ENCODE measurements at regions not wholly inside any gene's neighbourhood (a gene's known extent, or its start where the extent isn't known, plus 50 kb on each side); places are given as distances from the start of the nearest gene placed in this dataset.
"Not testable (repeated sequence)": the region's sequence is repeated elsewhere in the genome, so short reads cannot be mapped to it uniquely, and the experiment has no call there.

DNA sequence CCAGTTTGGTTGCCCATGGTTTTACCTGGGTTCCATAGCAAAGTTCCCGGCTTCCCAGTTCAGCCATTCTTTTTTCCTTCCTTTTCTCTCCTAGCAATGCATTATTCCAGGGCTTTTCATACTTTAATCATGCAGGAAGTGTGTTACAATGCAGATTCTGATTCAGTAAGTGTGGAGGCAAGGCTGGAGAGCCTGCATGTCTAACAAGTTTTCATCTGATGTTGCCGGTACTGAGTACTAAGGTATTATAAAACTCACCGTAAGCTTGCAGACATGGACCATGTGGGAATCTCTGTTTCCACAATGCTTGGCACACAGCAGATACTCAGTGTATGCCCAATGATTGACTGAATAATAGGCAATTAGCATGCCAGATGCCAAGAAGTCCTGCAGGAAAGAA, 102.9 kb upstream of the SHB start:
- H3K4me1 ChIP-seq (ENCODE audit: insufficient read depth, low read length) = peaks cover 9% of the 10 kb centered on the region; the same call in 1 of the 2 replicates
- ChIA-PET POLR2A (ENCODE audit: unreplicated experiment) (interaction anchor here (1.0 kb wide), 1 partner anchor 53 kb away, joined by 7 read pairs; no protein-coding TSS in a partner anchor), CTCF (no interaction called here)
- peaks cover 26% of the 10 kb centered on the region for H3K9me3 ChIP-seq (ENCODE audit: low read length)
- no peaks in the 10 kb centered on the region for H3K27me3 ChIP-seq (ENCODE audit: low read length)
- no peaks in the 10 kb centered on the region for H3K9me2 ChIP-seq (replicated peaks; ENCODE audit: low read length)
- DNase-seq (no peak), ATAC-seq (no peak)
- H3F3A ChIP-seq (ENCODE audit: low read length, unreplicated experiment) = peaks cover 6% of the 10 kb centered on the region
- H3K27ac ChIP-seq (ENCODE audit: low read length) = peak overlapping the region; percentile 97
- TSS peak; percentile 56 for BruUV-seq (replicated peaks)
- peak overlapping the region; percentile 37; the same call in 1 of the 2 replicates for H3K9ac ChIP-seq (ENCODE audit: low read length)
- H3K4me3 ChIP-seq (ENCODE audit: low read length) = no peak overlapping the region; the same call in 1 of the 2 replicates
- no peaks in the 10 kb centered on the region for H4K20me1 ChIP-seq (ENCODE audit: low read length)
- H2AFZ ChIP-seq (ENCODE audit: low read length) = no peak overlapping the region
- H3K79me2 ChIP-seq (ENCODE audit: low read length) = no peaks in the 10 kb centered on the region
- intact Hi-C loops (cut with micrococcal nuclease) = loop anchor here (10.0 kb wide), 1 partner anchor 53 kb away; no protein-coding TSS in a partner anchor
- no peak for TF ChIP-seq CTCF (conservative IDR thresholded peaks at IDR 0.05; ENCODE audit: low read depth, low read length)
- TF ChIP-seq EZH2phosphoT487 (IDR thresholded peaks at IDR 0.05; ENCODE audit: borderline replicate concordance, low read length) = no peak
- no peak for TF ChIP-seq EZH2 (IDR thresholded peaks at IDR 0.05; ENCODE audit: low read length, unreplicated experiment)
- peaks cover 23% of the 10 kb centered on the region; the same call in 1 of the 2 replicates for H3K36me3 ChIP-seq (ENCODE audit: low read depth, low read length)
- no peak overlapping the region for H3K4me2 ChIP-seq (ENCODE audit: low read length)

- ATAC-seq (no peak), DNase-seq (no peak)
- Histone ChIP-seq H3K4me1 (ENCODE audit: insufficient read depth, low read length) (peaks cover 7% of the 10 kb centered on the region; the same call in 1 of the 2 replicates), H3K9me2 (replicated peaks; ENCODE audit: low read length) (no peaks in the 10 kb centered on the region), H3F3A (ENCODE audit: low read length, unreplicated experiment) (peaks cover 6% of the 10 kb centered on the region), H3K36me3 (ENCODE audit: low read depth, low read length) (peaks cover 23% of the 10 kb centered on the region; the same call in 1 of the 2 replicates), H3K9ac (ENCODE audit: low read length) (peak overlapping the region; percentile 37; the same call in 1 of the 2 replicates), H3K27me3 (ENCODE audit: low read length) (no peaks in the 10 kb centered on the region), H3K4me3 (ENCODE audit: low read length) (no peak overlapping the region), H3K27ac (ENCODE audit: low read length) (peak overlapping the region; percentile 97), H3K79me2 (ENCODE audit: low read length) (no peaks in the 10 kb centered on the region), H3K9me3 (ENCODE audit: low read length) (peaks cover 26% of the 10 kb centered on the region), H4K20me1 (ENCODE audit: low read length) (no peaks in the 10 kb centered on the region), H3K4me2 (ENCODE audit: low read length) (no peak overlapping the region), H2AFZ (ENCODE audit: low read length) (no peak overlapping the region)
- intact Hi-C loops (cut with micrococcal nuclease) = loop anchor here (10.0 kb wide), 1 partner anchor 53 kb away; no protein-coding TSS in a partner anchor
- ChIA-PET POLR2A (ENCODE audit: unreplicated experiment) (interaction anchor here (1.0 kb wide), 1 partner anchor 52 kb away, joined by 7 read pairs; no protein-coding TSS in a partner anchor), CTCF (no interaction called here)
- TF ChIP-seq CTCF (conservative IDR thresholded peaks at IDR 0.05; ENCODE audit: low read depth, low read length) = no peak
- no peak for TF ChIP-seq EZH2phosphoT487 (IDR thresholded peaks at IDR 0.05; ENCODE audit: borderline replicate concordance, low read length)
- no peak for TF ChIP-seq EZH2 (IDR thresholded peaks at IDR 0.05; ENCODE audit: low read length, unreplicated experiment)
- no TSS peak for BruUV-seq (replicated peaks)
These were observed 102.5 kb upstream of the SHB start for GRCh38 chr9:38171538-38171884.

DNA sequence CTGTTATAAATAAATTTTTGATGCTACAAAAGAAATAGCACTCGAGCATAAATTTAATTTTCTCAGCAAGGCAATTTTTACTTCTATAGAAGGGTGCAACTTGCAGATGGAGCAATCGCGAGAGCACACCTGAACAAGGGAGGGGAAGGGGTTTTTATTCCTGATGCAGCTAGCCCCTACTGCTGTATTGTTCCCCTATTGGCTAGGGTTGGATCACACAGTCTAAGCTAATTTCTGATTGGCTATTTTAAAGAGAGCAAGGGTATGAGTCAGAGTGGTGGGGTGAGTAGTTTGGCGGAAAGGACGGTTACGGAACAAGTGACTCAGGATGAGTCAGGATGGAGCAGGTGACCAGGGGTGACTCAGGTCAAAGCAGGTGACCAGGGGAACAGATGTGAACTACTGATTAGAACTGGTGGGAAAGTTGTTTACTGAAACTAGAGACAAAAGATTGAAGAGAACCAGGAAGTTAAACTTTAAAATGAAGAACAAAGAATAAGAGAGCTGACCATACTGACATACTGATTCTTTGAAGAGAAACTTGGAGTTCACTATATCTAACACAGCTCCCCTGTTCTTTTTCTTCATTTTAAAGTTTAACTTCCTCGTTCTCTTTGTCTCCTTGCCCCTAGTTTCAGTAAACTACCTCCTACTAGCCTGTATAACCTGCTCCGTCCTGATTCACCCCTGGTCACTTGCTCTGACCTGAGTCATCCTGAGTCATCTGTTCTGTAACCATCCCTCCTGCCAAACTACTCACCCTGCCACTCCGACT, 101.9 kb upstream of the SHB start:
- POLR2A ChIA-PET (ENCODE audit: unreplicated experiment) = interaction anchor here (0.6 to 1.0 kb wide), 2 partner anchors 52 to 97 kb away, joined by 3 to 7 read pairs; no protein-coding TSS in a partner anchor
- intact Hi-C loops (cut with micrococcal nuclease) = loop anchor here (10.0 kb wide), 1 partner anchor 54 kb away; no protein-coding TSS in a partner anchor
- H3K27me3 ChIP-seq (ENCODE audit: low read length); H3K4me2 ChIP-seq (ENCODE audit: low read length); H4K20me1 ChIP-seq (ENCODE audit: low read length); H2AFZ ChIP-seq (ENCODE audit: low read length); H3F3A ChIP-seq (ENCODE audit: low read length, unreplicated experiment); CTCF ChIA-PET; BruUV-seq (replicated peaks); H3K4me1 ChIP-seq (ENCODE audit: insufficient read depth, low read length); H3K9me2 ChIP-seq (replicated peaks; ENCODE audit: low read length); H3K79me2 ChIP-seq (ENCODE audit: low read length); H3K4me3 ChIP-seq (ENCODE audit: low read length): not testable (repeated sequence)
- ATAC-seq (peak; percentile 96), DNase-seq (peak; percentile 90)
- Histone ChIP-seq H3K9ac (ENCODE audit: low read length) (peak overlapping the region; percentile 47), H3K9me3 (ENCODE audit: low read length) (peaks cover 26% of the 10 kb centered on the region), H3K27ac (ENCODE audit: low read length) (peak overlapping the region; percentile 97), H3K36me3 (ENCODE audit: low read depth, low read length) (peaks cover 23% of the 10 kb centered on the region; the same call in 1 of the 2 replicates)

DNA sequence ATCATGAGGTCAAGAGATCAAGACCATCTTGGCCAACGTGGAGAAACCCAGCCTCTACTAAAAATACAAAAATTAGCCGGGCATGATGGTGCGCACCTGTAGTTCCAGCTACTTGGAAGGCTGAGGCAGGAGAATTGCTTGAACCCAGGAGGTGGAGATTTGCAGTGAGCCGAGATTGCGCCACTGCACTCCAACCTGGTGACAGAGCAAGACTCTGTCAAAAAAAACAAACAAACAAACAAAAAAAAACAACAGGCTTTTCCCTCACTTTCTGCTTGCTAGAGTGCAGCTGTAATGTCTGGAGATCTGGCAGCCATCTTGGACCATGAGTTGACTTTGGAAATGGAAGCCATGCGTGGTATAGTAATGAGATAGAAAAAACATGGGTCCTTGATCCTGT, 101.1 kb upstream of the SHB start:
- BruUV-seq (replicated peaks); H3F3A ChIP-seq (ENCODE audit: low read length, unreplicated experiment); H2AFZ ChIP-seq (ENCODE audit: low read length); DNase-seq; H3K4me3 ChIP-seq (ENCODE audit: low read length); CTCF ChIA-PET; ATAC-seq; H3K79me2 ChIP-seq (ENCODE audit: low read length); H4K20me1 ChIP-seq (ENCODE audit: low read length); H3K4me1 ChIP-seq (ENCODE audit: insufficient read depth, low read length); H3K27me3 ChIP-seq (ENCODE audit: low read length); H3K4me2 ChIP-seq (ENCODE audit: low read length); H3K9me2 ChIP-seq (replicated peaks; ENCODE audit: low read length): not testable (repeated sequence)
- POLR2A ChIA-PET (ENCODE audit: unreplicated experiment) = interaction anchor here (0.6 kb wide), 1 partner anchor 96 kb away, joined by 3 read pairs; no protein-coding TSS in a partner anchor
- Histone ChIP-seq H3K9me3 (ENCODE audit: low read length) (peaks cover 26% of the 10 kb centered on the region), H3K27ac (ENCODE audit: low read length) (peak overlapping the region; percentile 97), H3K9ac (ENCODE audit: low read length) (peak overlapping the region; percentile 47), H3K36me3 (ENCODE audit: low read depth, low read length) (peaks cover 23% of the 10 kb centered on the region; the same call in 1 of the 2 replicates)
- intact Hi-C loops (cut with micrococcal nuclease) = loop anchor here (10.0 kb wide), 1 partner anchor 55 kb away; no protein-coding TSS in a partner anchor

All from PC-3 (cell line).